ENCODE measurements at regions not wholly inside any gene's neighbourhood (a gene's known extent, or its start where the extent isn't known, plus 50 kb on each side); places are given as distances from the start of the nearest gene placed in this dataset.

- BruUV-seq (replicated peaks), result no TSS peak
- Histone ChIP-seq H3K4me3 (no peak overlapping the region), H3K4me1 (ENCODE audit: control insufficient read depth, insufficient read depth, low read length) (no peaks in the 10 kb centered on the region), H2AFZ (ENCODE audit: control insufficient read depth, low read depth, low read length) (no peak overlapping the region), H4K20me1 (ENCODE audit: control insufficient read depth, insufficient read depth) (no peaks in the 10 kb centered on the region), H3K9ac (ENCODE audit: control insufficient read depth, insufficient read depth, low read length) (no peak overlapping the region), H3K36me3 (ENCODE audit: control insufficient read depth in 2 of 2, insufficient read depth in 2 of 2, low read length in 1 of 2) (no peaks in the 10 kb centered on the region), H3K9me3 (replicated peaks; ENCODE audit: control insufficient read depth, insufficient read depth, low read length) (no peaks in the 10 kb centered on the region), H3K27ac (ENCODE audit: control insufficient read depth, insufficient read depth) (no peak overlapping the region), H3K79me2 (ENCODE audit: control insufficient read depth, insufficient read depth, low read length) (no peaks in the 10 kb centered on the region), H3K4me2 (ENCODE audit: control insufficient read depth, insufficient read depth) (no peak overlapping the region), H3K27me3 (replicated peaks in 1 of 2; ENCODE audit: control insufficient read depth in 2 of 2, insufficient read depth in 2 of 2, low read length in 1 of 2) (no peaks in the 10 kb centered on the region; a peak in 1 of 4 replicates)
- ATAC-seq (no peak), DNase-seq (ENCODE audit: low read depth, low spot score) (no peak), FAIRE-seq (no peak)
- CTCF ChIA-PET, result no interaction called here
- SMC1A ChIA-PET (ENCODE audit: uncharacterized antibody, unreplicated experiment), result no interaction called here
- RAD21 ChIA-PET (ENCODE audit: unreplicated experiment), result interaction anchor here (0.7 kb wide), 1 partner anchor 201 kb away, joined by 4 read pairs; no protein-coding TSS in a partner anchor
- 38% methylated on average over 9 of the region's 9 CpGs for WGBS (ENCODE audit: insufficient coverage, insufficient replicate concordance, low lambda C conversion rate, missing lambda C conversion rate)
- in situ Hi-C loops (cut with MboI), result no loop called here
- TF ChIP-seq RELA (IDR thresholded peaks at IDR 0.05; ENCODE audit: borderline replicate concordance, partially characterized antibody), result no peak
- no peak for TF ChIP-seq CHD4 (IDR thresholded peaks at IDR 0.05)
- TF ChIP-seq, protein P1, sequence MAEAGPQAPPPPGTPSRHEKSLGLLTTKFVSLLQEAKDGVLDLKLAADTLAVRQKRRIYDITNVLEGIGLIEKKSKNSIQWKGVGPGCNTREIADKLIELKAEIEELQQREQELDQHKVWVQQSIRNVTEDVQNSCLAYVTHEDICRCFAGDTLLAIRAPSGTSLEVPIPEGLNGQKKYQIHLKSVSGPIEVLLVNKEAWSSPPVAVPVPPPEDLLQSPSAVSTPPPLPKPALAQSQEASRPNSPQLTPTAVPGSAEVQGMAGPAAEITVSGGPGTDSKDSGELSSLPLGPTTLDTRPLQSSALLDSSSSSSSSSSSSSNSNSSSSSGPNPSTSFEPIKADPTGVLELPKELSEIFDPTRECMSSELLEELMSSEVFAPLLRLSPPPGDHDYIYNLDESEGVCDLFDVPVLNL (IDR thresholded peaks at IDR 0.05; ENCODE audit: low read depth, low read length), result no peak
- POLR2A ChIA-PET, result no interaction called here
- intact Hi-C loops (cut with micrococcal nuclease; ENCODE audit: unreplicated experiment), result no loop called here
Measured at GRCh38 chr20:57097245-57097915, 169.1 kb downstream of the BMP7 start.

- in situ Hi-C loops (cut with MboI), result no loop called here
- 42% methylated on average over 9 of the region's 9 CpGs for WGBS (ENCODE audit: insufficient coverage, insufficient replicate concordance, low lambda C conversion rate, missing lambda C conversion rate)
- TF ChIP-seq CHD2 (IDR thresholded peaks at IDR 0.05; ENCODE audit: borderline replicate concordance, low read depth, low read length) (no peak), PML (IDR thresholded peaks at IDR 0.05; ENCODE audit: low read length) (no peak), KAT2A (conservative IDR thresholded peaks at IDR 0.05; ENCODE audit: control insufficient read depth, low read depth, low read length) (no peak), POLR2AphosphoS5 (IDR thresholded peaks at IDR 0.05; ENCODE audit: low read length) (no peak), KDM1A (IDR thresholded peaks at IDR 0.05; ENCODE audit: borderline replicate concordance) (no peak), MEF2B (IDR thresholded peaks at IDR 0.05; ENCODE audit: partially characterized antibody, poor library complexity, severe bottlenecking) (no peak), BCLAF1 (IDR thresholded peaks at IDR 0.05) (no peak), SREBF1 (IDR thresholded peaks at IDR 0.05; ENCODE audit: low read length) (no peak), BACH1 (IDR thresholded peaks at IDR 0.05; ENCODE audit: borderline replicate concordance) (no peak), FOXK2 (IDR thresholded peaks at IDR 0.05) (no peak)
- TF ChIP-seq, protein P2, sequence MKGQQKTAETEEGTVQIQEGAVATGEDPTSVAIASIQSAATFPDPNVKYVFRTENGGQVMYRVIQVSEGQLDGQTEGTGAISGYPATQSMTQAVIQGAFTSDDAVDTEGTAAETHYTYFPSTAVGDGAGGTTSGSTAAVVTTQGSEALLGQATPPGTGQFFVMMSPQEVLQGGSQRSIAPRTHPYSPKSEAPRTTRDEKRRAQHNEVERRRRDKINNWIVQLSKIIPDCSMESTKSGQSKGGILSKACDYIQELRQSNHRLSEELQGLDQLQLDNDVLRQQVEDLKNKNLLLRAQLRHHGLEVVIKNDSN (IDR thresholded peaks at IDR 0.05; ENCODE audit: borderline replicate concordance, extremely low read length, insufficient read depth, low read depth, low read length), result no peak
Measured at GRCh38 chr20:57102160-57102559, 164.3 kb downstream of the BMP7 start.

More at GRCh38 chr20:57102160-57102559, 164.3 kb downstream of the BMP7 start:
- Histone ChIP-seq H2AFZ (ENCODE audit: control insufficient read depth, low read depth, low read length) (no peak overlapping the region), H3K27me3 (replicated peaks in 1 of 2; ENCODE audit: control insufficient read depth in 2 of 2, insufficient read depth in 2 of 2, low read length in 1 of 2) (no peaks in the 10 kb centered on the region; a peak in 1 of 4 replicates), H3K4me3 (no peak overlapping the region), H4K20me1 (ENCODE audit: control insufficient read depth, insufficient read depth) (no peaks in the 10 kb centered on the region), H3K9ac (ENCODE audit: control insufficient read depth, insufficient read depth, low read length) (no peak overlapping the region), H3K4me2 (ENCODE audit: control insufficient read depth, insufficient read depth) (no peak overlapping the region), H3K4me1 (ENCODE audit: control insufficient read depth, insufficient read depth, low read length) (no peaks in the 10 kb centered on the region), H3K79me2 (ENCODE audit: control insufficient read depth, insufficient read depth, low read length) (no peaks in the 10 kb centered on the region), H3K9me3 (replicated peaks; ENCODE audit: control insufficient read depth, insufficient read depth, low read length) (no peaks in the 10 kb centered on the region; the same call in 2 of the 3 replicates), H3K27ac (ENCODE audit: control insufficient read depth, insufficient read depth) (no peak overlapping the region), H3K36me3 (ENCODE audit: control insufficient read depth in 2 of 2, insufficient read depth in 2 of 2, low read length in 1 of 2) (no peaks in the 10 kb centered on the region)
- SMC1A ChIA-PET (ENCODE audit: uncharacterized antibody, unreplicated experiment), result no interaction called here
- DNase-seq (ENCODE audit: low read depth, low spot score) (no peak), FAIRE-seq (no peak), ATAC-seq (no peak)
- intact Hi-C loops (cut with micrococcal nuclease; ENCODE audit: unreplicated experiment), result no loop called here
- RAD21 ChIA-PET (ENCODE audit: unreplicated experiment), result no interaction called here
- CTCF ChIA-PET, result no interaction called here
- POLR2A ChIA-PET, result no interaction called here
- BruUV-seq (replicated peaks), result no TSS peak
